NCI-H146 (cell line): ENCODE measurements at regions not wholly inside any gene's neighbourhood (a gene's known extent, or its start where the extent isn't known, plus 50 kb on each side); places are given as distances from the start of the nearest gene placed in this dataset.
"Not testable (repeated sequence)": the region's sequence is repeated elsewhere in the genome, so short reads cannot be mapped to it uniquely, and the experiment has no call there.

ENCODE experiments used
- DNase-seq: peaks from one replicate; lab custom pipeline; 2025; lab: John Stamatoyannopoulos, UW

DNA sequence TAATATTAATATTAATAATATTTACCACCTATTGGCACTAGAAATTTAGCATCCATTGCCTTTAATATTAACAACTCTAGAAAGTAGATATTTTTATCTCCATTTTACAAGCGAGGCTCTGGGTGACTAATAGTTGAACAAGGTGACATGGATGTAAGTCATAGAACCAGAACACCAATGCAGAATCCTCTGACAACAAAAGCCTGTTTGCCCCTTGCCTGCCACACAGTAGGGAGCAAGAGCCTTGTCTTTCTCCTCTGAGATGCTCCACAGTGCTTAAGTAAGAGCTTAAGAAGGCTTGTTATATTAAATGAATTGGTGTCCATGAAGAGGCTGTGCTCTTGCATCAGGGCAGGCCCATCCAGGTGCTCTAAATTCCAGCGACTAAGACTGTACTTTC lies 51.2 kb upstream of the LBX1 start:
- DNase-seq = no peak

DNA sequence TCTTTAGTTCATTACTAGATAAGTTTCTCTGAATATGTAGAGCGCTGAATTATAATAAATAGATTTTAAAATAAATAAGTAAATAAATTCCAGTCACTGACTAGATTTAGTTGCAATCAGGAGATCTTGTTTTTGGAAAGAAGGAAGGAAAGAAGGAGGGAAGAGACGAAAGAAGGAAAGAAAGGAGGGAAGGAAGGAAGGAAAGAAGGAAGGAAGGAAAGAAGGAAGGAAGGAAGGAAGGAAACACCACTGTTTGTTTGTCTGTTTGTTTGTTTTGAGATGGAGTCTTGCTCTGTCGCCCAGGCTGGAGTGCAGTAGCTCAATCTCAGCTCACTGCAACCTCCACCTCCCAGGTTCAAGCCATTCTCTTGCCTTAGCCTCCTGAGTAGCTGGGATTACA lies 51.7 kb upstream of the LBX1 start:
- not testable (repeated sequence) for DNase-seq

DNA sequence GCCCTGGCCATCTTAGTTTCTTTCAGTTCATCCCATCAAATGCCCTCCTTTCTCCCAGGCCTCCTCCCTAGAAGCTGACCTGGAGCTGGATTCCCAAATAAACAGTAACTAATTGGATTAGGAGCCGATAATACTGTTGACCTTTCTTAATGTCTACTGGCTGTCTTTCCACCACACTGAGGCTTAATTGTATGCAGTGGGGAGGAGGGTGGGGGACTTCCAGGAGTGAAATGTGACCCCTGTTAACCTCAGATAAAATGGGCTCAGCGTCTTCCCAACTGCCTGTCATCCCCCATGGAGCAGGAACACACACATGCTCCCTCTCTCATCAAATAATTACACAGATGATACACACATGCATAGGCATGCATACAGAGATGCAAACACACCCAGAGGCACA lies 53.7 kb upstream of the LBX1 start:
- DNase-seq = no peak

DNA sequence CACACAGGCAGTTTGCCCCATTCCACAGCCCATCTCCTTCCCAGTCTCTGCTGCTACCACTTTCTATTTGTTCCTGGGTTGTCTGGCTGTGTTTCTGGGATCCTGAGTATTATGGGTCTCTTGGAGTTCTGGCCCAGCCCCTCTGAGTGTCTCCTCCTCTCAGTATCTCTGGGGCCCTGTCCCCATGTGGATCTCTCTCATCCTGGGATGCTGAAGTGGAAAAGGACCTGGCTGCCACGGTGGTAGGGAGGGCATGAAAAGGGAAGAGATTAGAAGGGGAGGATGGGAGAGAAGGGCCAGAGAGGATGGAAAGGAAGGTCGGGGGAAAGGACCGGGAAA lies 54.5 kb upstream of the LBX1 start:
- DNase-seq = no peak

DNA sequence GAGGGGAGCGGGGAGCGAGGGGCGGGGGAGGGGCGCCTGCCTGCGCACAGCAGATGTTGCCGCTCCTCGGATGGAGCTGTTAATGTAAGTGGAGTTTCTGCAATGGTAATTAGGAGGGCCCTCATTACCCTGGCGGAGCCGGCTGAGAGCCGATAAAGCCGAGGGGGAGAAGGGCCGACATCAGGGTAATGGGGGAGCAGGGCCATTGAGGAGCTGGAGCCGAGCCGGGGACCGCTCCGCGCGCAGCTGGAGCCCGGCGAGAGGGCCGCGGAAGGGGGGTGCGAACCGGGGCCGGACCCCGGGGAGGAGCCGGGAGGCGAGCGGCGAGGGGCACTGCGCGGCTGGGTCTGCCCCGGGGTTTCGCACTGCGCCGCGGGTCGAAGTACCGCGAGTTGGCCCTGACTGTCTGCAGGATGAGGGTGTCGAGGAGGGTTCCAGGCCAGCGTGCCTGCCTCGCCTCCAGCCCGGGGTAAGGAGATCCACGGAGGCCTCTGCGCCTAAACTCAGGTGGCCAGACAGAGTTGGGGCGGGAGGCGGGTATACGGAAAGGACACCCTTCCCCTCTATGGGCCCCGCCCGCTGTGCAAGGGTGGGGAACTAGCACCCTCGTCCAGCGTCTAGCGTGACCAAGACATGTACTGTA lies 55.0 kb upstream of the LBX1 start:
- no peak for DNase-seq

DNA sequence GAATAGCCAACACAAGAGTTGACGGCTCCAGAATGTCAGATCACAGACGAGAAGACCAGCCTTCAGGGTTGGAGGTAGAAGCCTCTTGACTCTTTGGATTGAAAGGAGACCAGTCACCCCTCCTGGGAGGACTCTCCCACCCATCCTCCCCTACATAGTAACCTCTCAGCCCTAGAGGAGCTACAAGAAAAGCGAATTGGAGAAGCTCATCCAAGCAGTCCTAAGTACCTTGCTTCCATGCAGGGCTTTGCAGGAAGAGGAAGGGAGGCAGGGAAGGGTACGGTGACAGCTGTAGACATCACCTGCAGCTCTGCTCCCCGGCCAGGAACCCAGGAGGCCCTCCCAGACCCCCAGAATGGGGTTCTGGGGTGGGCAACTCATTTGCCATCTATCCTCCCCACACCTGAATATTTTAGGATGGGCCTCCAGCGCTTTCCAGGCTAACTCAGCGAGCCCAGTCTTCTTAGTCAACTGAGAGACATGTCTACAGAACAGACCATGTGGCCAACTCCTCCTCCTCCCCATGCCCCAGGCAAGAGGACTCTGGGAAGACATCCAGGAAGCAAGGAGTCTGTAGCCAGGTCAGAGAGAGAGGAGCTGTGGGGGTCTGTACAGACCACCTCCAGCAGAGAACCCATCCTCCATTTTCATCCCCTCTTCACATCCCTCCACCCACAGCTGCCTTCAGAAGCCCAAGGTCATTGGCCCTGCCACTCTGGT lies 55.6 kb upstream of the LBX1 start:
- DNase-seq = no peak

DNA sequence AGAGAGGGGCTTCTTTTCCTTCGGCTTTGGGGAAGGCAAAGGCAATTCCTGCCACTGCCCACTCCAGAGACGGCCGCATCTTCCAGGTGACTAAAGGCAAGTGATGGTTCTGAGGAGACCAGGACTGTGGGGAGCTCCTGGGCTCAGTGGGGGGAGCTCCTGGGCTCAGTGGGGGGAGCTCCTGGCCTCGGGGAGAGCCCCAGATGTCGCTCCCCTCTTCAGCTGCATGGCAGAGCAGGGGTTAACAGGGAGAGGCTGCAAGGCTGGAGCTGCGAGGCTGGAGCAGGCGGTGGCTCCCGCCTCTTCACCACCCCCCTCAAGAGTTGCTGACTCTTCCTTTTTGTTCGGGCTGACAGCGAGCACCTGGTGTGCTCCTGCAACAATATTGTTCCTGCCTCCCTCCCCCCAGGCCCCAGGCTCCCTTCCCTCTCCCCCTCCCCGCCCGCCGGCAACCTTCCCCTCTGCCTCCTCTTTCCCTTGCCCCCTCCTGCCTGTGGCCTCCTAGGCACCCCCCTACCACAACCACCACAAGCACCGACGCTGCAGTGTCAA lies 56.3 kb upstream of the LBX1 start:
- DNase-seq = peak; percentile 60

DNA sequence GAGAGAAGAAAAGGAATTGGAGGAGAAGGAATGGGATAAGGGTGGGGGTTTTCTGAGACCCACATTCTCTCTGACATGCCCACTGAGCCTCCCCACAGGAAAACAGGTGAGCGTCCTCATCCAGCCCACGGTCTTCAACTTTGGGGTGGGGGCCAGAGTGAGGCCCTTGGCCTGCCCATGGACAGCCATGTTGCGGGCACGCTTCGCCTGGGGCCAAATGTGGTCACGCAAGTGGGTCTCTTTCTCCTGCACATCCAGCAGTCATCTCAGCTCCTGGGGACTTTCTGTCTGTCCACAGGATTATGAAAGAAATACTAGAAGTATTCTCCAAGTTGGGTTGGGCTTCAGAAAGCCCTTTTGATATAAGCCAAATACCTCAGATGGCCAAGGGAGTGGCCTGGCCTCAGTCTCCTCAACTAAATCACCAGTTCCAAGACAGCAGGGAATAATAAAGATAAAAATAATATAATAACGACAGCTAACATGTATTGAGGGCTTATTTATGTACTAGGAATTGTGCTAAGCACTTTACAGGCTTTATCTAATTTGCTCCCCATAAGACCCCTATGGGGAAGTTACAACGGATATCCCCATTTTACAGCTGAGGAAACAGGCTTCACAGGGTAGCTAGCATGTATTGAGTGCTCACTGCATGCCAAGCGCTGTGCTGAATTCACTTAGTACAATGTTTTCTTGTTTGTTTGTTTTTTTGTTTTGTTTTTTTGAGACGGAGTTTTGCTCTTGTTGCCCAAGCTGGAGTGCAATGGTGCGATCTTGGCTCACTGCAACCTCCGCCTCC lies 57.2 kb upstream of the LBX1 start:
- DNase-seq = no peak

DNA sequence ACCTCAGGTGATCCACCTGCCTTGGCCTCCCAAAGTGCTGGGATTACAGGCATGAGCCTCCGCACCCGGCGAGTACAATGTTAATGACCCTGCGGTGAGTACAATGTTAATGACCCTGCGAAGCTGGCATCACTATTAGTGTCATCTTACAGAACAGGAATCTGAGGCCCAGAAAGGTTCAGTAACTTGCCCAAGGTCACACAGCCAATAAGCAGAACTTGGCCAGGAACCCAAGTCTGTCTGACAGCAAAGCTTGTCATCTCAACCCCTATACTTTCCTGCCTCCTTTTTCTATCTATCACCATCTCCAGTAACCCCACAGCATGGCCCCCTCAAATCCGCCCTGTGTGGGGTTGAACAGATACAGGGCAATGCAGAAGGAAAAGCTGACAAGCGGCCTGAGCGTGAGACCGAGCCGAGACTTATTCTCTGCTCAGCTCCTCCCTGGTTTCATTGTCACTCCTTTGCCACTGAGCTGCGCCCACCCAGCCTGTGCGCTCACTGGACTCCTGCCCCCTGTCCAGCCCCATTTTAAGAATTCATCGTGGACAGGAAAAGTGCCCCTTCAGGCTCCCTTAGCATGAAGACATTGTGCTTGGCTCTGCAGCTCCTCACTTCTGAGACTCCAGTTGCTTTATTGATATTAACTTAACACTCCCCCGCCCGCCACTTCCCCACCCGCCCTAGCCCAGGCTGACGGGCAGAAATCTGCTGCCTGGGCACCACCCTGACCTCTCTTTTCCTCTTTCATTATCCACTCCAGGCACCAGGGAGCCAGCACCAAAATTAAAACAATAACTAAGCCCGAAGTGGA lies 58.1 kb upstream of the LBX1 start:
- no peak for DNase-seq

DNA sequence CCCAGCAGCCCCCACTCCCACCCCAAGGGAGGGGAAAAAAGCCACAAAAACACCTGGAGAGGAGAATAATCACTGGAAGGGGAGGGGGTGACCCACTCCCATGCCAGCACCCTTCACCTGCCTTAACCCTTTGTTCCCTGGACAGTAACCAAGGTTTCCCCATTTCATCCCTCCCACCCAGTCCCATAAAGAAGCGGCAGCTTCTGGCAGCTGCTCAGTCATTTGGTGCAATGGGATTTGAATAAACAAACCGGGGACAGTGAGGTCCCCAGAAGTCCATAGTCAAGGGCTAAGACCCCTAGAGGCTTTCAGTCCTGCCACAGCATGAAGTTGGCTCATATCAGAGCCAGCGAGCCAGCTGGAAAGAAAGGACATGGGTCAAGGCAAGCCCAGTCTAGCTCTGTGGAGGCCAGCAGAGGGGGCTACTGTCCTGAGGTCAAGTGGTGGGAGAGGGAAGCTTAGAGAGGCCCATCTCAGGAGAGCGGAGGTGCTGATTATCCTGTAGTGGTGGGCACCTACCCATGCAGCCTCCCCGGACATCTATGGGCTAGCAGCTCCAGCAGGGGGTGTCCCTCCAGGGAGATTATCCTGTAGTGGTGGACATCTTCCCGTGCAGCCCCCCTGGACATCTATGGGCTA lies 58.9 kb upstream of the LBX1 start:
- DNase-seq = peak; percentile 25

DNA sequence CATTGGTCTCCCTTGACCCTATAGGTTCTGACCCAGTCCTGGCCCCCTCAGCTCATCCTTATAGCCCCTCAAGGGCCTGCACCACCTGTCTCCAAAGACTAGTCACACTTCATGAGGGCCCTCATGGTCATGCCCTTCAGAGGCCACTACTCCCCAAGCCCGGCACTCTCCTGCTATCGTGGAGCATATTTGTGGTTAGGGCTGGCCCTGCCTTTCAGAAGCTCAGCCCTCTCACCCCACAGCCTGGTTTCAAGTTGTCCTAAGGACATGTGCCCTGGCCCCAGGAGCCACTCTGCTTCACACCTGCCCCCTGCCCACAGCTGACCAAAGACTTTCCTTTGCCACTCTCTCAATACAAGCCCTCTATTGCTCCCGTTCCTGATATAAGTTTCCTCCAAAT lies 60.3 kb upstream of the LBX1 start:
- DNase-seq = no peak

DNA sequence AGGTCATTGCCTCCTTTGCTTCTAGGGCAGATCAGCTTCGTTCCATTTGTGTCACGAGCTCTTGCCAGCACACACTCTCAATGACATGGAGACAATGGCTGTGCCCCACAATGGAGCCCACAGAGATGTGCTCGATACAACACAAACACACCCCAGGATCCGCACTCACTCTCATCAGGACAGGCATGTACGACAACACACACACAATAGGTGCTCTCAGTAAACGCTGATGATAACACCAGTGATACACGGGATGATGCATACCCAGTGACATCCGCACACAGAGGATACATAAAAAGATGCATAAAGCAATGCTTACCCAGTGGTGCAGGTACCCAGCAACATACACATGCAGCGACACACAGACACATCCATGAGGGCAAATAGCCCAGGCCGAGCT lies 61.2 kb upstream of the LBX1 start:
- DNase-seq = no peak

DNA sequence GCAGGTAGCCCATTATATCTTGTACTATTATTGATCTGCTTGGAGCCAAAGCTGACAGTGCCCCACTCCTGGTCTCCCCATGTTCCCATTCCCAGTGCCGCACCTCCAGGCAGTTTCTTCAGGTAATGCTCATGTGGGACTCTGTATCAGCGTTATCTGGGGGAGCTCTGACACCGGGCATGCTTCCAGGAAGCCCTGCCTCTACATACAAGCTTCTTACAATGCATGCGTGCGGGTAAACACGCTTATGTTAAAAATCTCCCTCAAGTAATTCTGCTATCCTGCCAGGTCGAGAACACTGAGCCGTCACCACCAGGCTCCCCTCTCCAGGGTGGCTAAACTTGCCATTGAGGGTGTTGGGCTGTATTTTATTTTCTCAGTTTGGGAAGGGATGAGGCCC lies 61.6 kb upstream of the LBX1 start:
- no peak for DNase-seq

DNA sequence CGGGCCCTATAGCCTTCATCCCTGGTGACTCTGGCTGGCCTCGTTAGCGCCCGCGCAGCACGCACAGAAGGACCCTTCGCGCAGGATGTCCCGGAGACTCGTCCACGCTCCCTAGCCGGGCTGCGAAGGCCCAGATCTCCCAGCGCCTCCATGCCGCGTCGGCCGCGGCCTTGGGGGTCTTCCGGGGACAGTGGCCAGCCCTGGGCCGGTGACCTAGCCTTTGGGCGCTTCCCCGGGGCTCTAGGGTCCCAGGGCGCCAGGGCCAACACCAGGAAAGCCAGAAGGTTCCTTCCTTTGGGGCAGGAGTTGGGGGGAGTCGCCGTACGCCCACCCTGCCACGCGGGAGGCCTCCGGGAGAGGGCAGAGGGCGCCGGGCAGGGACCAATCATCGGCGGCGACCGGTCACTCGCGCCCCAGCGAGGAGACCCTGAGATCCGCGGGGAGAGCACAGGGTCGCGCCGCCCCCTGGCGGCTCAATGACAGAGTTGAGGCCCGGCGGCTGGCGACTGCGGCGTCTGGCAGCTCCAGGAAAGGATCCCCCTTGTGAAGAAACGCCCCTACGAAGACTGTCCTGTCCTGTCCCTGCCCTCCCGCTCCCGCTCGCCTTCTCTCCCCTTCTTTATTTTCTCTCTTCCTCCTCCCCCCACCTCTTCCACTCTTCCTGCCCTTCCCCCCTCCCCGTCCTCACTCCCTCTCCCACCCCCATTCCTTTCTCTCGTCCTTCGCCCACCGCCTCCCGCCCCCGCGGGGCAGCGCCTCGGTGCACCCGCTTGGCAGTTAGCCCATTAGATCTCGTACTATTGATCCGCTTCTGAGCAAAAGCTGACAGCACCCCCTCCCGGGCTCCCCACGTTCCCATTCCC lies 62.3 kb upstream of the LBX1 start:
- peak; percentile 58 for DNase-seq

DNA sequence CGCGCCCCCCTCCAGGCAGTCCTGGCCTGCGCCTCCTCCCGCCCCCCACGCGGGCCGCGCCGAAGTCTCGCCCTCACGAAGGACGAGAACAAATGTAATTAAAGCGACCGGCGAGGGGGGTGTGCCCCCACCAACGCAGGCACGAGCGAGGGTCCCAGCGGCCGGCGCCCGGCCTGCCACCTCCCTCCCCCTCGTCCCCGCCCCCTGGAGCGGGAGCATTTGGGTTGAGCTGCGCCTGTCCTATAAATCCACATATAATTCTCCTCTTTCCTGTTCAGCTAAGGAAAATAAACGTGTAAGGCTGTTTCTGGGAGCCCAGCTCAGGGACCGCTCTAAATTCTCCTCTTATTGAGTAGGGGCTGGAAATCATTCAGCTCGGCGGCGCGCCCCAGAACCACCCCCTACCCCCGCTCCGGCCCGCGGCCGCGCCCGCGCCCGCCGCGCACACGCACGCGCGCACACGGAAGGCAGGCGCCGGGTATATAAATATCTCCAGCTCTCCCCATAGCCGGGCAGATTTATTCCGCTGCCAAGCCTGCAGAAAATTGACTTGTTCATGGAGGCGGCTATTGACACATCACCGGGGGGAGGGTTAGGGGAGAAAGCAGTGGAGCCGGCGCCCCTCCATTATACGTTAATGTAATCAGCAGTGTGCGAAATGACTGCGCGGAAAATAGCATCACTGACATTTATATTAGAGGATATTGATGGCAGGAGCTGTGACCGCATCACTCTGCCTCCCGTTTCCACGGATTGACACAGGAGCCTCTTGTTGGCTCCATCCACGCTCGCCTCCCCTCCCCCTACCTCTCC lies 61.6 kb upstream of the BTRC start:
- peak; percentile 27 for DNase-seq

DNA sequence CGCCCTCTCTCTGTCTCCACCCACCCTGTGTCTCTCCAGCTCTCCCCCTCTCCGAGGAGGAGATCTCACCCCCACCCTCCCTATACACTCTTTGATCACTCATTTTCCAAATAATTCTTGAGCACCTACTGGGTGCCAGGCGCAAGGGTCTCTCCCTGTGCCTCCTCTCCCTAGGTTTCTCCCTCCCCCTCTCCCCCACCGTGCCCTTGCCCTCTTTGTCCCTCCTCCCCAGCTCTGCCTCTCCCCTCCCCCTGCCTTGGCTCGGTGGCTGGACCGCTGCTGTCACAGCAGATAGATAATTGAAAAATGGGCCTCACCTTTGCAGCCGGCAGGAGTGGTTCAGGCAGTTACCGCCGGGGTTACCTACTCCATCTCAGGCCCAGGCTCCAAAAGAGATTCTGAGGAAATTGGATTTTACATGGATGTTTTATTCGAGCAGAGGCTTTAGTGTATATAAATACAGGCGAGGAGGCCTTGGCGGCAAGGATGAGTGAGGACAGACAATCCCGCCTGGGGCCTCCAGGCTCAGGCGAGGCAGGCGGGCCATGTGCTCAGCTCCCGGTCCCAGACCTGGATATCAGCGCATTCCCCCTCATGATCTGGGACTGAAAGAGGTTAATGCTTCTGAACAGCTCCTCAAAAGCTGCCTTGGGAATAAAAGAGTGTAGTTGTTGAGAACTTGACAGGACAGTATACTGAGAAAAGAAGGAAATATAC lies 60.8 kb upstream of the BTRC start:
- DNase-seq = no peak

DNA sequence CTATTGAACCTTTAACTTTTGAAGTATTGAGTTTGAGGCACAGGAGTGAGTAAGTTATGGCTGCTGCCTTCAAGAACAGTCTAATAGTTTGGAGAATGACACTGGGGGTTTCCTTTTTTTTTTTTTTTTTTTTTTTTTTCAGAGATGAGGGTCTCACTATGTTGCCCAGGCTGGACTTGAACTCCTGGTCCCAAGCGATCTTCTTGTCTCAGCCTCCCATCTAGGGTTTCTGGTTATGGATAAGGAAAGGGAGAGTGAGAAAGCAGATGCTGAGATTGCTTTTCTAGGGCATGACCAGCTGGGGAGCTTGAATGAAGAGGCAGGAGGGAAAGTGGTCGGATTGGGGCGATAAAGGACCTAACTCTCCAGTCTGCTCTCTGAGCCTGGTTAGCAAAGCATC lies 59.9 kb upstream of the BTRC start:
- no peak for DNase-seq

DNA sequence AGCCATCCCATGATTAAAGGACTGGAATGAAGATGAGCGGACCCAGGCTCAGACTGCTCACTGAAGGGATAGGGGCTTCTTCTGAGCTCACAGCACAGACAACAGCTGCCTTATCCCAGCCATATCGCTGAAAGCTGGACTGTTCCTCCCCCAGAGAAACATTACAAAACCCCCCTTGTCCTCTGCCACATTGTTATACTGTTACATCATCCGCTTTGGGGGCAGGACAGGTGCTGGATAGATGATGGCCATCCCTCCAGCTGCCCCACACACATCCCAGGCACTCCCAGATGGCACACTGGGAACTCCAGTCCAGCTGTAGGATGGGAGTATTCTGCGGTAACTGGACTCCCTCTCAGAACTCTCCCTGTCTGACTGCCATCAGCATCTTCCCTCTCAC lies 58.7 kb upstream of the BTRC start:
- DNase-seq = no peak

DNA sequence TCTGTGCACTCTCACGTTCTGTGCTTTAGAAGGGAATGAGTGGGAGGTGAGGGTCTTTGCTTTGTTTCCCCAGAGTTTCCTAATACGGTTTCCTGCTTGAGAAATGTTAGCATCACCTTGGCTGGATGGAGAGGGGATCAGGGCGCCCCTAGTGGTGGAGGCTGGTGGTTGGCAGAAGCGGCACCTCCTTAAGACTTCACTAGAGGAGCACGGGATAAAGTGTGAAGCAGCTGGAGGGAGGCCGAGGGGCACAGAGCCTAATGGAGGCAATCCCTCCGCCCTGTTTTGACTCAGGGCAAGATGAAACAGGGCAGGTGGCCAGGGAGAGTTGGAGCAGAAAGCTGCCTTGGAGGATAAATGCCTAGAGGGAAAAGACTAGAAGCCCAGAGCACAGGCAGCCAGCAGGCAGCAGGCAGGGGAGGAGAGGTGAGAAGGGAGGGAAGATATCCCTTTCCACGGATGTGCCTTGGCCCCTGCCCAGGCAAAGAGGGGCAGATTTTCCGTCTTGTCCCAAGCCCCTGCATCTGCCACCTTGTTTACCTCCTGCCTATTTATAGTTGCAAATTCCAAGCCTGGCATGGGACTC lies 56.0 kb upstream of the BTRC start:
- peak; percentile 18 for DNase-seq
